ENCODE measurements at regions not wholly inside any gene's neighbourhood (a gene's known extent, or its start where the extent isn't known, plus 50 kb on each side); places are given as distances from the start of the nearest gene placed in this dataset.

GRCh38 chr4:154691229-154691628 lies 52.6 kb upstream of the LRAT start (continued):
- no peak for TF ChIP-seq REST (IDR thresholded peaks at IDR 0.05; ENCODE audit: borderline replicate concordance)
- TF ChIP-seq REST (CRISPR knock-in tag; IDR thresholded peaks at IDR 0.05; ENCODE audit: low read depth), result no peak

- Histone ChIP-seq H3K36me3 (ENCODE audit: control insufficient read depth, insufficient read depth, low read length) (no peaks in the 10 kb centered on the region), H3K4me3 (no peak overlapping the region), H3K27ac (ENCODE audit: extremely low read depth, low read depth, low read length) (no peak overlapping the region), H3K9me3 (replicated peaks; ENCODE audit: control insufficient read depth, insufficient read depth, low read depth, low read length) (no peaks in the 10 kb centered on the region), H3K9ac (ENCODE audit: insufficient read depth in 1 of 2, low read depth in 2 of 2, low read length in 2 of 2) (no peak overlapping the region), H3K4me1 (replicated peaks in 1 of 2; ENCODE audit: control insufficient read depth in 2 of 2, insufficient read depth in 2 of 2, low read length in 2 of 2) (no peaks in the 10 kb centered on the region), H2AFZ (ENCODE audit: low read depth, low read length) (no peak overlapping the region), H3K4me2 (ENCODE audit: insufficient read depth, low read length) (no peak overlapping the region), H3K79me2 (ENCODE audit: control insufficient read depth, insufficient read depth, low read length) (no peaks in the 10 kb centered on the region), H3K27me3 (ENCODE audit: control insufficient read depth in 2 of 2, insufficient read depth in 2 of 2, low read length in 2 of 2) (no peaks in the 10 kb centered on the region), H3K9me1 (ENCODE audit: control insufficient read depth, insufficient read depth, low read length) (no peaks in the 10 kb centered on the region), H4K20me1 (replicated peaks; ENCODE audit: control insufficient read depth, insufficient read depth, low read length) (no peaks in the 10 kb centered on the region)
- DNase-seq (ENCODE audit: extremely low read depth in 1 of 4, low spot score in 3 of 4) (no peak), FAIRE-seq (no peak), ATAC-seq (no peak)
- TF ChIP-seq ZNF507 (tag; conservative IDR thresholded peaks at IDR 0.05) (no peak), ZZZ3 (IDR thresholded peaks at IDR 0.05) (no peak), KDM2B (CRISPR knock-in tag; IDR thresholded peaks at IDR 0.05) (no peak), CEBPG (CRISPR knock-in tag; IDR thresholded peaks at IDR 0.05) (no peak), CEBPG (tag; conservative IDR thresholded peaks at IDR 0.05 in 1 of 2, IDR thresholded peaks at IDR 0.05 in 1 of 2) (no peak), TRIM28 (IDR thresholded peaks at IDR 0.05) (no peak)
- in situ Hi-C loops (cut with MboI) (no loop called here), intact Hi-C loops (cut with micrococcal nuclease) (no loop called here)
- ChIA-PET POLR2A (no interaction called here), CTCF (ENCODE audit: low intra/inter-chr PET ratio) (no interaction called here)
- WGBS (ENCODE audit: insufficient coverage, low coverage, missing lambda C conversion rate), result 6% methylated on average over 3 of the region's 3 CpGs
- no TSS peak for BruUV-seq (replicated peaks)
These were observed 51.4 kb upstream of the LRAT start for GRCh38 chr4:154692304-154692818.
